Astrocyte of the cerebellum (primary cell): ENCODE measurements at regions not wholly inside any gene's neighbourhood (a gene's known extent, or its start where the extent isn't known, plus 50 kb on each side); places are given as distances from the start of the nearest gene placed in this dataset.

Source experiments
- DNase-seq: peaks from one replicate; pipeline ENCODE4 v3.0.0-alpha.2; 2011; ENCODE audit warnings: low read depth
- H3K4me3 ChIP-seq: 2 replicates; pipeline ENCODE4 v1.5.1; 2011; ENCODE audit warnings: mild to moderate bottlenecking, low read depth, low read length, moderate library complexity
- CTCF ChIP-seq: IDR thresholded peaks from 2 replicates; pipeline ENCODE4 v1.5.1; 2012; ENCODE audit warnings: low read length, low read depth, moderate library complexity, mild to moderate bottlenecking; ENCODE audit errors: missing control alignments
- in situ Hi-C: cut with HindIII; loops from 2 replicates; pipeline ENCODE4 v1.10.0; 2017; ENCODE audit warnings: low sequenced_read_pairs

GRCh38 chr2:192328297-192328696 is 133.6 kb upstream of the TMEFF2 start:
- in situ Hi-C loops, result no loop called here

GRCh38 chr2:192327576-192327975 is 132.8 kb upstream of the TMEFF2 start:
- in situ Hi-C loops, result no loop called here
- TF ChIP-seq CTCF, result no peak
- DNase-seq, result no peak
- H3K4me3 ChIP-seq, result no peak overlapping the region

More at GRCh38 chr2:192328297-192328696, 133.6 kb upstream of the TMEFF2 start:
- no peak for DNase-seq
- no peak for TF ChIP-seq CTCF
- no peak overlapping the region for H3K4me3 ChIP-seq

- no peak for DNase-seq
- in situ Hi-C loops, result no loop called here
- no peak for TF ChIP-seq CTCF
- no peak overlapping the region for H3K4me3 ChIP-seq
These were observed 120.8 kb upstream of the TMEFF2 start for GRCh38 chr2:192315543-192315942.

- in situ Hi-C loops, result no loop called here
- DNase-seq, result no peak
- H3K4me3 ChIP-seq, result no peak overlapping the region
- no peak for TF ChIP-seq CTCF
These were observed 120.2 kb upstream of the TMEFF2 start for GRCh38 chr2:192314800-192315481.

GRCh38 chr2:192313773-192314172 is 119.0 kb upstream of the TMEFF2 start:
- H3K4me3 ChIP-seq, result no peak overlapping the region
- no peak for TF ChIP-seq CTCF
- in situ Hi-C loops, result no loop called here
- DNase-seq, result no peak

- no peak for DNase-seq
- TF ChIP-seq CTCF, result no peak
- H3K4me3 ChIP-seq, result no peak overlapping the region
- in situ Hi-C loops, result no loop called here
These were observed 117.1 kb upstream of the TMEFF2 start for GRCh38 chr2:192311701-192312460.
